Sigmoid colon (tissue), 6 donors: ENCODE measurements at regions not wholly inside any gene's neighbourhood (a gene's known extent, or its start where the extent isn't known, plus 50 kb on each side); places are given as distances from the start of the nearest gene placed in this dataset.

Experiments used
- DNase-seq: peaks from one replicate; pipeline ENCODE4 v3.0.0-alpha.2; 2019
- H3K27ac ChIP-seq, 4 donors: fragments of 200-600 bp; sonication (generic); one replicate each; pipeline ENCODE4 v1.5.1; 2016 to 2019; ENCODE audit warnings: mild to moderate bottlenecking in 1 of 4
- H3K27me3 ChIP-seq, 3 donors: fragments of 200-600 bp; sonication (generic); one replicate each; pipeline ENCODE4 v1.5.1; 2019; ENCODE audit warnings: mild to moderate bottlenecking in 1 of 3
- H3K36me3 ChIP-seq, 4 donors: fragments of 200-600 bp; sonication (generic); one replicate each; pipeline ENCODE4 v1.5.1; 2016 to 2019
- H3K4me1 ChIP-seq, 4 donors: fragments of 200-600 bp; sonication (generic); one replicate each; pipeline ENCODE4 v1.5.1; 2017 to 2019
- H3K4me3 ChIP-seq, 4 donors: fragments of 200-600 bp; sonication (generic); one replicate each; pipeline ENCODE4 v1.5.1; 2017 to 2019; ENCODE audit warnings: mild to moderate bottlenecking in 2 of 4, moderate library complexity in 1 of 4
- H3K9me3 ChIP-seq, 4 donors: fragments of 200-600 bp in 3 of 4; sonication (generic) in 3 of 4; one replicate each; pipeline versions ENCODE4 v1.5.1 to v1.6.1; 2013 to 2019
- CTCF ChIP-seq, 4 experiments: fragments of 450-650 bp in 3 of 4; fragments of 200-600 bp in 1 of 4; IDR thresholded peaks; one replicate each; pipeline ENCODE4 v1.5.1; 2016 to 2019; ENCODE audit warnings: antibody characterized with exemption in 4 of 4, mild to moderate bottlenecking in 3 of 4, moderate library complexity in 2 of 4
- EP300 ChIP-seq, 4 donors: sonication (generic); formaldehyde crosslinking; IDR thresholded peaks; one replicate each; pipeline ENCODE4 v1.6.1; 2017; ENCODE audit warnings: antibody characterized with exemption in 4 of 4
- POLR2A ChIP-seq, 2 donors: fragments of 450-650 bp; IDR thresholded peaks; one replicate each; pipeline ENCODE4 v1.6.1; 2016; ENCODE audit warnings: antibody characterized with exemption in 2 of 2, mild to moderate bottlenecking in 2 of 2, moderate library complexity in 2 of 2
- POLR2AphosphoS5 ChIP-seq, 4 donors: sonication (generic); formaldehyde crosslinking; IDR thresholded peaks; one replicate each; pipeline ENCODE4 v1.6.1; 2017; ENCODE audit warnings: antibody characterized with exemption in 4 of 4
- WGBS, 2 donors: extraction: QIAGEN DNeasy Blood & Tissue Kit; methylation state at CpG; one replicate each; pipeline ENCODE4 v1.1.7; 2013; 5-methylcytosine and 5-hydroxymethylcytosine counted together
- intact Hi-C: fragments of 100-400 bp; cut with DNase I; formaldehyde crosslinking; loops from one replicate; pipeline ENCODE4 v1.15.1; 2023
- small RNA-seq, 3 donors: library from RNA; depleted of rRNA; stranded (forward); fragments of <200 nt; gene quantifications; one replicate each; pipeline ENCODE3, GENCODE V24; 2016
- donor health status: healthy with polysubstance abuse.
- donor health status: healthy.

GRCh38 chr9:1962122-1962521 is 53.0 kb upstream of the SMARCA2 start:
- Histone ChIP-seq H3K27ac (no peak overlapping the region), H3K36me3 (no peaks in the 10 kb centered on the region), H3K4me1 (no peaks in the 10 kb centered on the region), H3K4me3 (no peak overlapping the region), H3K27me3 (no peaks in the 10 kb centered on the region), H3K9me3 (no peaks in the 10 kb centered on the region)
- WGBS, 2 donors: 63 to 74% methylated on average over 2 of the region's 2 CpGs
- no peak for DNase-seq
- TF ChIP-seq EP300 (IDR thresholded peaks at IDR 0.05): no peak
- peak in 1 of 4 donors; percentile 15 for TF ChIP-seq POLR2AphosphoS5 (IDR thresholded peaks at IDR 0.05)
- intact Hi-C loops: no loop called here

GRCh38 chr9:1962588-1963106 is 52.5 kb upstream of the SMARCA2 start:
- Histone ChIP-seq H3K9me3 (no peaks in the 10 kb centered on the region), H3K4me3 (no peak overlapping the region), H3K27ac (no peak overlapping the region), H3K4me1 (no peaks in the 10 kb centered on the region), H3K27me3 (no peaks in the 10 kb centered on the region), H3K36me3 (no peaks in the 10 kb centered on the region)
- intact Hi-C loops: no loop called here
- TF ChIP-seq CTCF (IDR thresholded peaks at IDR 0.05): no peak
- no peak for TF ChIP-seq POLR2A (IDR thresholded peaks at IDR 0.05)
- no peak for TF ChIP-seq EP300 (IDR thresholded peaks at IDR 0.05)
- TF ChIP-seq POLR2AphosphoS5 (IDR thresholded peaks at IDR 0.05): no peak
- no peak for DNase-seq

GRCh38 chr9:1964093-1964492 is 51.1 kb upstream of the SMARCA2 start:
- Histone ChIP-seq H3K27me3 (no peaks in the 10 kb centered on the region), H3K4me3 (no peak overlapping the region), H3K4me1 (no peaks in the 10 kb centered on the region), H3K36me3 (no peaks in the 10 kb centered on the region), H3K27ac (no peak overlapping the region), H3K9me3 (no peaks in the 10 kb centered on the region)
- no peak for DNase-seq
- intact Hi-C loops: no loop called here
- WGBS, 2 donors: 79 to 81% methylated on average over 2 of the region's 2 CpGs
- TF ChIP-seq POLR2A (IDR thresholded peaks at IDR 0.05): no peak
- no peak for TF ChIP-seq CTCF (IDR thresholded peaks at IDR 0.05)
- TF ChIP-seq POLR2AphosphoS5 (IDR thresholded peaks at IDR 0.05): no peak
- no peak for TF ChIP-seq EP300 (IDR thresholded peaks at IDR 0.05)

Small RNA genes in the stretch of these regions (small RNA-seq; reads per million reads assigned to genes)
- 0 reads per million in 3 donors for gene RNA5SP279
